H1 (cell line): ENCODE measurements at regions not wholly inside any gene's neighbourhood (a gene's known extent, or its start where the extent isn't known, plus 50 kb on each side); places are given as distances from the start of the nearest gene placed in this dataset.
"Not testable (repeated sequence)": the region's sequence is repeated elsewhere in the genome, so short reads cannot be mapped to it uniquely, and the experiment has no call there.

Experiments used
- CTCF ChIA-PET: fragments of 300-600 bp; sonication (Branson Sonifier 250); formaldehyde crosslinking; loops from one replicate; lab custom pipeline; 2021; ENCODE audit not compliant: partially characterized antibody; lab: Charles Lee
- POLR2A ChIA-PET: fragments of 300-600 bp; sonication (Branson Sonifier 250); formaldehyde crosslinking; loops from one replicate; lab custom pipeline; 2021; ENCODE audit warnings: inconsistent platforms; ENCODE audit not compliant: partially characterized antibody; lab: Charles Lee
- DNase-seq, 2 experiments: peaks; one replicate each; pipeline versions ENCODE4 v3.0.0 to v3.0.0-alpha.2; 2010 to 2022; ENCODE audit warnings: low spot score in 2 of 2, low read depth in 1 of 2, mixed read lengths in 1 of 2
- FAIRE-seq: peaks from 2 replicates; lab custom pipeline; 2011; peaks lifted over from hg19 to GRCh38; lab: Jason Lieb, UNC
- H2AFZ ChIP-seq: 2 replicates; pipeline ENCODE4 v1.8.1; 2012; ENCODE audit warnings: low read length, inconsistent platforms
- H2AK5ac ChIP-seq: 2 replicates; pipeline ENCODE4 v1.6.1; 2013; ENCODE audit warnings: low read depth, low read length
- H2BK120ac ChIP-seq: replicated peaks from 2 replicates; pipeline ENCODE3; 2013; ENCODE audit warnings: low read depth, low read length, inconsistent platforms
- H2BK12ac ChIP-seq: 2 replicates; pipeline ENCODE4 v1.6.1; 2013; ENCODE audit warnings: low read depth, low read length
- H2BK15ac ChIP-seq: 2 replicates; pipeline ENCODE4 v1.6.1; 2013; ENCODE audit warnings: low read length
- H2BK20ac ChIP-seq: 2 replicates; pipeline ENCODE4 v1.6.1; 2013; ENCODE audit warnings: low read length
- H2BK5ac ChIP-seq: 2 replicates; pipeline ENCODE4 v1.6.1; 2013; ENCODE audit warnings: low read depth, low read length
- H3K14ac ChIP-seq: 2 replicates; pipeline ENCODE4 v1.6.1; 2013; ENCODE audit warnings: inconsistent platforms; ENCODE audit not compliant: insufficient read length
- H3K18ac ChIP-seq: 2 replicates; pipeline ENCODE4 v1.6.1; 2013; ENCODE audit warnings: low read length; ENCODE audit errors: extremely low read depth
- H3K23ac ChIP-seq: 2 replicates; pipeline ENCODE4 v1.6.1; 2013; ENCODE audit warnings: inconsistent platforms; ENCODE audit not compliant: insufficient read length
- H3K23me2 ChIP-seq: 2 replicates; pipeline ENCODE4 v1.6.1; 2013; ENCODE audit warnings: low read depth, low read length
- H3K27ac ChIP-seq: 2 replicates; pipeline ENCODE4 v1.6.1; 2011; ENCODE audit warnings: low read depth, low read length, inconsistent platforms
- H3K27me3 ChIP-seq, 4 experiments: replicated peaks in 1 of 4; 1 replicate in 1 of 4; 2 replicates in 3 of 4; pipeline versions ENCODE4 v1.6.1 to v1.8.1; 2011 to 2013; ENCODE audit warnings: low read length in 3 of 4, mild to moderate bottlenecking in 3 of 4, inconsistent platforms in 2 of 4, mixed read lengths in 2 of 4, moderate library complexity in 1 of 4; ENCODE audit not compliant: control insufficient read depth in 3 of 4, insufficient read depth in 3 of 4; ENCODE audit errors: extremely low read depth in 1 of 4
- H3K36me3 ChIP-seq, 4 experiments: 2 replicates each; pipeline versions ENCODE4 v1.6.1 to v1.8.1; 2011 to 2013; ENCODE audit warnings: mild to moderate bottlenecking in 4 of 4, low read length in 3 of 4, moderate library complexity in 2 of 4, control low read depth in 1 of 4, inconsistent platforms in 1 of 4; ENCODE audit not compliant: insufficient read depth in 4 of 4, control insufficient read depth in 2 of 4
- H3K4ac ChIP-seq: replicated peaks from 2 replicates; pipeline ENCODE3; 2013; ENCODE audit warnings: low read length, low read depth, mixed read lengths, inconsistent platforms; ENCODE audit not compliant: insufficient read length
- H3K4me1 ChIP-seq, 4 experiments: replicated peaks in 1 of 4; 1 replicate in 1 of 4; 2 replicates in 3 of 4; pipeline versions ENCODE4 v1.6.1 to v1.8.1; 2011 to 2013; ENCODE audit warnings: low read length in 3 of 4, inconsistent platforms in 2 of 4, mixed read lengths in 1 of 4; ENCODE audit not compliant: insufficient read depth in 4 of 4, control insufficient read depth in 3 of 4
- H3K4me2 ChIP-seq, 2 experiments: 2 replicates each; pipeline versions ENCODE4 v1.6.1 to v1.8.1; 2011 to 2013; ENCODE audit warnings: low read depth in 2 of 2, low read length in 2 of 2, control low read depth in 1 of 2, inconsistent platforms in 1 of 2, mild to moderate bottlenecking in 1 of 2; ENCODE audit not compliant: insufficient read depth in 1 of 2
- H3K4me3 ChIP-seq, 4 experiments: fragments of 200-600, 300-600 bp in 1 of 4; sonication (generic), shearing (Covaris generic), sonication (Bioruptor Twin) in 1 of 4; 2 replicates each; pipeline versions ENCODE4 v1.5.1 to v1.8.1; 2011 to 2016; ENCODE audit warnings: low read length in 4 of 4, low read depth in 3 of 4, control low read depth in 2 of 4, inconsistent platforms in 2 of 4, mild to moderate bottlenecking in 2 of 4, mixed read lengths in 1 of 4, moderate library complexity in 1 of 4; ENCODE audit not compliant: insufficient read depth in 2 of 4; ENCODE audit errors: extremely low read depth in 1 of 4
- H3K56ac ChIP-seq: replicated peaks from 2 replicates; pipeline ENCODE3; 2013; ENCODE audit warnings: low read depth, mild to moderate bottlenecking, mixed read lengths, low read length, inconsistent platforms; ENCODE audit not compliant: insufficient read length
- H3K79me1 ChIP-seq: 2 replicates; pipeline ENCODE4 v1.6.1; 2013; ENCODE audit warnings: low read depth, low read length, control low read depth
- H3K79me2 ChIP-seq, 2 experiments: 2 replicates each; pipeline versions ENCODE4 v1.6.1 to v1.8.1; 2012 to 2013; ENCODE audit warnings: low read length in 2 of 2, mild to moderate bottlenecking in 2 of 2, inconsistent platforms in 1 of 2; ENCODE audit not compliant: insufficient read depth in 2 of 2, control insufficient read depth in 1 of 2
- H3K9ac ChIP-seq, 4 experiments: replicated peaks in 1 of 4; 1 replicate in 1 of 4; 2 replicates in 3 of 4; pipeline versions ENCODE4 v1.6.1 to v1.8.1; 2011 to 2013; ENCODE audit warnings: low read depth in 3 of 4, low read length in 3 of 4, control low read depth in 2 of 4, mild to moderate bottlenecking in 2 of 4, moderate library complexity in 2 of 4, inconsistent platforms in 1 of 4; ENCODE audit errors: extremely low read depth in 1 of 4
- H3K9me3 ChIP-seq, 2 experiments: 2 replicates each; pipeline versions ENCODE4 v1.6.1 to v1.8.1; 2012 to 2013; ENCODE audit warnings: mild to moderate bottlenecking in 2 of 2, moderate library complexity in 2 of 2, control low read depth in 1 of 2, inconsistent platforms in 1 of 2, low read depth in 1 of 2, low read length in 1 of 2, mixed read lengths in 1 of 2; ENCODE audit not compliant: insufficient read depth in 2 of 2
- H4K20me1 ChIP-seq, 2 experiments: replicated peaks in 1 of 2; 2 replicates each; pipeline versions ENCODE3 to v1.8.1; 2011 to 2013; ENCODE audit warnings: inconsistent platforms in 2 of 2, low read length in 2 of 2, mild to moderate bottlenecking in 1 of 2; ENCODE audit not compliant: insufficient read depth in 2 of 2, control insufficient read depth in 1 of 2
- H4K5ac ChIP-seq: 2 replicates; pipeline ENCODE4 v1.6.1; 2013; ENCODE audit warnings: low read length, low read depth, mixed read lengths, inconsistent platforms; ENCODE audit not compliant: insufficient read length
- H4K8ac ChIP-seq: 2 replicates; pipeline ENCODE4 v1.8.0; 2013; ENCODE audit warnings: mild to moderate bottlenecking, moderate library complexity, low read length, inconsistent platforms; ENCODE audit not compliant: insufficient read depth; ENCODE audit errors: extremely low read depth
- H4K91ac ChIP-seq: replicated peaks from 2 replicates; pipeline ENCODE3; 2013; ENCODE audit warnings: low read length, mixed read lengths, inconsistent platforms; ENCODE audit not compliant: insufficient read length
- WGBS, 2 experiments: shearing (Covaris generic) in 1 of 2; methylation state at CpG; one replicate each; pipeline versions ENCODE4 v1.1.6 to v1.1.7; 2013 to 2015; ENCODE audit warnings: low lambda C conversion rate in 2 of 2, mixed read lengths in 2 of 2, inconsistent platforms in 1 of 2, low coverage in 1 of 2, missing lambda C conversion rate in 1 of 2; ENCODE audit not compliant: insufficient replicate concordance in 2 of 2, insufficient coverage in 1 of 2, insufficient read length in 1 of 2; ENCODE audit errors: extremely low coverage in 1 of 2, missing lambda C conversion rate in 1 of 2; 5-methylcytosine and 5-hydroxymethylcytosine counted together

DNA sequence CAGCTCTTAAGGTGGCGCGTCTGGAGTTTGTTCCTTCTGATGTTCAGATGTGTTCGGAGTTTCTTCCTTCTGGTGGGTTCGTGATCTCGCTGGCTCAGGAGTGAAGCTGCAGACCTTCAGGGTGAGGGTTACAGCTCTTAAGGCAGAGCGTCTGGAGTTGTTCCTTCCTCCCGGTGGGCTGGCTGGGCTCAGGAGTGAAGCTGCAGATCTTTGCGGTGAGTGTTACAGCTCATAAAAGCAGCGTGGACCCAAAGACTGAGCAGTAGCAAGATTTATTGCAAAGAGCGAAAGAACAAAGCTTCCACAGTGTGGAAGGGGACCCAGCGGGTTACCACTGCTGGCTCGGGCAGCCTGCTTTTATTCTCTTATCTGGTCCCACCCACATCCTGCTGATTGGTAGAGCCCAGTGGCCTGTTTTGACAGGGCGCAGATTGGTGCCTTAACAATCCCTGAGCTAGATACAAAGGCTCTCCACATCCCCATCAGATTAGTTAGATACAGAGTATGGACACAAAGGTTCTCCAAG, 244.3 kb downstream of the PLA2G4A start:
- FAIRE-seq, POLR2A ChIA-PET, H2AFZ ChIP-seq: not testable (repeated sequence)

DNA sequence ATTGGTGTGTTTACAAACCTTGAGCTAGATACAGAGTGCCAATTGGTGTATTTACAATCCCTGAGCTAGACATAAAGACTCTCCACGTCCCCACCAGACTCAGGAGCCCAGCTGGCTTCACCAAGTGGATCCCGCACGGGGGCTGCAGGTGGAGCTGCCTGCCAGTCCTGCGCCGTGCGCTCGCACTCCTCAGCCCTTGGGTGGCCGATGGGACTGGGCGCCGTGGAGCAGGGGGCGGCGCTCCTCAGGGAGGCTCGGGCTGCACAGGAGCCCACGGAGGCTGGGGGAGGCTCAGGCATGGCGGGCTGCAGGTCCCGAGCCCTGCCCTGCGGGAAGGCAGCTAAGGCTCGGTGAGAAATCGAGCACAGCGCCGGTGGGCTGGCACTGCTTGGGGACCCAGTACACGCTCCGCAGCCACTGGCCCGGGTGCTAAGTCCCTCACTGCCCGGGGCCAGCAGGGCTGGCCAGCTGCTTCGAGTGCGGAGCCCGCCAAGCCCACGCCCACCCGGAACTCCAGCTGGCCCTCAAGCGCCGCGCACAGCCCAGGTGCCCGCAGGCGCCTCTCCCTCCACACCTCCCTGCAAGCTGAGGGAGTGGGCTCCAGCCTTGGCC, 245.0 kb downstream of the PLA2G4A start:
- H2AK5ac ChIP-seq, FAIRE-seq, H3K79me2 ChIP-seq, H3K23me2 ChIP-seq, H2BK120ac ChIP-seq, H3K79me1 ChIP-seq, POLR2A ChIA-PET, H3K27ac ChIP-seq, H3K14ac ChIP-seq, H4K20me1 ChIP-seq, H3K4me1 ChIP-seq, H2BK12ac ChIP-seq, H3K9me3 ChIP-seq, H2BK5ac ChIP-seq, H3K27me3 ChIP-seq, H3K18ac ChIP-seq, H3K9ac ChIP-seq, DNase-seq, H2AFZ ChIP-seq, H3K4me3 ChIP-seq, CTCF ChIA-PET, H4K8ac ChIP-seq, H3K4me2 ChIP-seq, H4K91ac ChIP-seq, H2BK20ac ChIP-seq, H3K56ac ChIP-seq, H3K36me3 ChIP-seq, H2BK15ac ChIP-seq, H3K23ac ChIP-seq, H3K4ac ChIP-seq, H4K5ac ChIP-seq: not testable (repeated sequence)
- 99% methylated on average over 16 of the region's 35 CpGs; no CpG with 5 or more reads in 1 of the 2 experiments for WGBS, 2 experiments

More for the DNA sequence above, 244.3 kb downstream of the PLA2G4A start:
- H4K20me1 ChIP-seq, H3K79me2 ChIP-seq, H2BK5ac ChIP-seq, H3K79me1 ChIP-seq, H3K27me3 ChIP-seq, H4K5ac ChIP-seq, H3K56ac ChIP-seq, H3K36me3 ChIP-seq, H3K4me3 ChIP-seq, H2BK15ac ChIP-seq, H3K4ac ChIP-seq, H3K9ac ChIP-seq, H3K18ac ChIP-seq, H3K4me2 ChIP-seq, H2BK12ac ChIP-seq, H4K91ac ChIP-seq, H2BK20ac ChIP-seq, H4K8ac ChIP-seq, H3K27ac ChIP-seq, H2AK5ac ChIP-seq, H2BK120ac ChIP-seq, H3K23ac ChIP-seq, H3K23me2 ChIP-seq, H3K9me3 ChIP-seq, H3K14ac ChIP-seq, H3K4me1 ChIP-seq, DNase-seq: not testable (repeated sequence)
- WGBS, 2 experiments: 95% methylated on average over 8 of the region's 13 CpGs; no CpG with 5 or more reads in 1 of the 2 experiments
- CTCF ChIA-PET: interaction anchor here (1.1 kb wide), 1 partner anchor 24 kb away, joined by 4 read pairs; no protein-coding TSS in a partner anchor
